ENCODE measurements at regions not wholly inside any gene's neighbourhood (a gene's known extent, or its start where the extent isn't known, plus 50 kb on each side); places are given as distances from the start of the nearest gene placed in this dataset.

- no peak for DNase-seq (ENCODE audit: low read depth)
Measured at GRCh38 chr5:109917154-109917546, 227.4 kb downstream of the MAN2A1 start.

DNA sequence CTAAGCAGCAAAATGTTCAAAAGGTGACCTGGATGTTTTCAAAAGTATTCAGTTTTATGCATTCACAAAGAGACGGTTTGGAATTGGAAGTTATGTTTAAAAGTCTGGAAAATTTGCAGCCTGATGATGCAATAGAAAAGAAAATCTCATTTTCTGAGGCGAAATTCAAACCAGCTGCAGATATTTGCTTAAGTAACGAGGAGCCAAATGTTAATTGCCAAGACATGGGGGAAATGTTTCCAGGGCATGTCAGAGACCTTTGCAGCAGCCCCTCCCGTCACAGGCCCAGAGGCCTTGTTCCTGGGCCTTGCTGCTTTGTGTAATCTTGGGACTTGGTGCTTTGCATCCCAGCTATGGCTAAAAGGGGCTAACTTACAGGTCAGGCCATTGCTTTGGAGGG is 228.2 kb downstream of the MAN2A1 start:
- DNase-seq (ENCODE audit: low read depth) = no peak

- peak; percentile 34 for DNase-seq (ENCODE audit: low read depth)
Measured at GRCh38 chr5:109920736-109921135, 231.0 kb downstream of the MAN2A1 start.

GRCh38 chr5:109921735-109922380 is 232.1 kb downstream of the MAN2A1 start:
- DNase-seq (ENCODE audit: low read depth) = peak; percentile 75

DNA sequence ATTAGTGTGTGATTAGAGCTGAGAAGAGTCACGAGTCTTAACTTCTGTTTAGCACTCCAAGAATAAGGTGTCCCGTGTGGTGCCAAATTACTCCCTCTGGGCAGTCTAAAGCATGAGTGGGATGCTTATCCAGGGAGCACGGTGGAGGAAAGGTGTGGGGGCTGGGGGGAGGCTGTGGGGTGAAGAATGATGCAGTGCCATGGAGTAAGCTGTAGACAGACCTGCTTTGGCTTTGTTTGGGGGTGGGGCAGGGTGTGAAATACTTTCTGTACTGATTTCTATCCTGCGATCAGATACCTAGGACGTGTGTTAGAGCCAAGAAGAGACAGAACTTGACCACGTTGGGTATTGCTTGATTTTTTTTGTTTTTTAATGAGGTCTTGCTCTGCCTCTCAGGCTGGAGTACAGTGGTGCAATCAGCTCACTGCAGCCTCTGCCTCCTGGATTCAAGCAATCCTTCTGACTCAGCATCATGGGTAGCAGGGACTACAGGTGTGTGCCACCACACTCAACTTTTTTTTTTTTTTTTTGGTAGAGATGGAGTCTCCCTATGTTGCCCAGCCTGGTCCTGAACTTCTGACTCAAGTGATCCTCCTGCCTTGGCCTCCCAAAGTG is 232.8 kb downstream of the MAN2A1 start:
- no peak for DNase-seq (ENCODE audit: low read depth)

GRCh38 chr5:109923205-109923604 is 233.5 kb downstream of the MAN2A1 start:
- DNase-seq (ENCODE audit: low read depth) = no peak

DNA sequence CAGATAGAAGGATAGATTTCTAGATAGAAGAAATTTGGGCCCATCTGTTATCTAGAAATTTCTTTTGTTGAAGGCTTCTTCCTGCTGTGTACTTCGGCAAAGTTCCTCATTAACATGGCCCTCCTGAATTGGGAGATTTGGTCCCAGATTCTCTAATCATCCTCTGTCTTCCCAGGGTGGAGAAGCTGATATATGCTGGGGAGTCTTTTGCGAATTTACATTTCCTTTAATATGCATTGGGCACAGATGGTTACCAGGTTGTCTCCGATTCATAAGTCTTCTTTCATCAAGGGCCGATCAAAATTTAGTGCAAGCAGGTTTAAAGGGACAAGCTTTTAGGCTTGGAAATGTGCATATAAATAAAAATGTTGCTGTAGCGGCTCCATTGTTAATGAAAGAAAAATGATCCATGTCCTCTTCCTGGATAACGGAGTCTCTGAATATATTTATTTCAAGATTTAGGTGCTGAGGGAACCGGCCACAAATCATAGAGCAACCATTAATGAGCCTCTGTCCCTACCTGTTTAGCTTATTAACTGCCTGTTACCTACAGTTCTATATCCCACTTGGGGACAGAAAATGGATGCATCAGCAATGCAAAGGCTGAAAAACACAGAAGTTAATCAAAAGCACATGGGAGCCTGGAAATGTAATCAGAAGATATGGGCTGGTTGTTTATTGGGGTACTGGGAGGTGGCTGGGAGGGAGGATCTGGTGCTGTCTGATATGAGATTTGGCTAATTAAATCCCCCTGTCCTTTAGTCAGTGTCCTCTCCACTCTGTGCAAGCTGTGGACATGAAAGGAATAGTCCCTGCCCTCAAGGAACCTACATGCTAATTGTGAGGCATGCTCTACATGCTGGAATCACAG is 234.7 kb downstream of the MAN2A1 start:
- no peak for DNase-seq (ENCODE audit: low read depth)

GRCh38 chr5:109927639-109928038 is 237.9 kb downstream of the MAN2A1 start:
- no peak for DNase-seq (ENCODE audit: low read depth)

GRCh38 chr5:109928046-109928445 is 238.3 kb downstream of the MAN2A1 start:
- DNase-seq (ENCODE audit: low read depth) = no peak

- no peak for DNase-seq (ENCODE audit: low read depth)
Measured at GRCh38 chr5:109928811-109929210, 239.1 kb downstream of the MAN2A1 start.

- DNase-seq (ENCODE audit: low read depth) = peak; percentile 65
Measured at GRCh38 chr5:109929376-109929775, 239.6 kb downstream of the MAN2A1 start.

DNA sequence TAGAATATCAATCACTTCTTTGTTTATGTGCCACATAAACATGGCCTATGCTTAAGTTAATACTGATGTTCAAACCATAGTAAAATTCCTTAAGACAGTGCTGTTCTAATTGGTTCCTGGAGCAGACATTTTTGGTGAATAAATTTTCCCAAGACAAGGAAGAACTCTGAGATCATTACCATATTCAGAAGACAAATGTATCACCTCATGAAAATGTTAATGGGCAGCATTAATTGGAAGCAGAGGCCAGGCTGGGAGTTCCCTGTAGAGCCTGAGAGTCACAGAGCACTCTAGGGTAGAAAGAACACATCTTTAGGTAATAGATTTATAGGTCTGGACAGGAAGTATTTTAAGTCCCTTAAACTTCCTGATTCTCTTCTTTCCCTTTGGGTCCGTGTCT is 240.2 kb downstream of the MAN2A1 start:
- no peak for DNase-seq (ENCODE audit: low read depth)

DNA sequence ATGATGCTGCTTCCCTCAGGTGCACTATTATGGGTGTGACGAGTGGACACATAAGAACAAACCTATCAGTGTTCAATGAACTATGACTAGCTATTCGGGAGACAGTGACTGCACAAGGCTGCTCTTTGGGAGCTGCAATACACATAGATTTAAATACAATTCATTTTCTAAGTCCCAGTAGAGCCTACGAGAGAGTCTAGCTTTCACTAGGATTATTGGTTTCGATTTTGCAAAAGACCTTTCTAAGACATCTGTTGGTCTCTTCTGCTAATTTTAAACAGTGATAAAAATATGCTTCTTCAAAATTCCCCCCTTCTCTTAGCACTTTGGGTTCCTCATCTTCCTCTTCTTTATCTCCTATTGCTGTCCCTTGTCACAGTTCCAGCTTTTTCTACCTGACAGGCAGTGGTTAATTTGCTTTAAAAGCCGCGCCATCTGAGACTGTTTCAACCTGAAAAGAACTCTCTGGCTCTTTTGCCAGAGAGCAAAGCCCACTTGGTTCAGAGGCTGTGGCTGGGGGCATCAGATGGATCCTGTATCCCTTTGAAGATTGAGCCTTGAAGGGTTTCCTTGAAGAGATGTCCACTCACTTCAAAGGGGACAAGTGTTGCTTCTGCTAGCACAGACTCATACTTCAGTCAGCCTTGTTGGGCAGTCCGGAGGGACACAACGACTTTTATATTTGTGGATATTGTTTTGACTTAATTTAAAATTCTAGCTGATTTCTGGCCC is 241.5 kb downstream of the MAN2A1 start:
- DNase-seq (ENCODE audit: low read depth) = no peak

DNA sequence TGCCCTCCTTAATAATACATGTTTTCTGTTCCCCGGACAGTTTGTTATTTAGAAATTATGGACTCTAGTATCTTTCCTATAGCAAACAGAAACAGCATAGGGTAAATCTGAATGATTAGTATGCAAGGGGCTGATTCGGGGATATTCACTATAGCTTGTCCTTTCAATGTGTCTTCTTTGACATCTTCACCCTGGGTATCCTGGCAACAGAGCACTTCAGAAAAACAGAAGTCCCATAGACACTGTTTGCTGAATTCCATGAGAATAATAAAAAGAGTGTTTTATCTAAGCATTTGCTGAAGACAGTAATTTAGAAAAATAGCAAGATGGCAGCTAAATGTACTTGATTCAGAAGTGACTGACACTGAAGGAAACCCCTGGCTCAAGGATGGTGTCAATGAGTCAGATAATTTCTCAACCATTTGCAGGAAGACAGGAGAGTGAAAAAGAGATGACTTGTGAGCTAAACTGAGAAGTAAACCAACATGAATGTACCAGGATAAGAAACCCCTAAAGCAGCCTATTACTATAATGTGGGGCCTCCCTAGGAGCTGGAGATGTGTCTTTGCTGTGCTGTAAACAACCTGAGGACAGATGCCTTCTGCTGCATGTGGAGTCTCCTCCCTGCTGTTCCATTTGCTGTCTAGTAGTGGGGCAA is 246.2 kb downstream of the MAN2A1 start:
- peak; percentile 30 for DNase-seq (ENCODE audit: low read depth)

GRCh38 chr5:109936996-109937395 is 247.3 kb downstream of the MAN2A1 start:
- no peak for DNase-seq (ENCODE audit: low read depth)

GRCh38 chr5:109937951-109938350 is 248.2 kb downstream of the MAN2A1 start:
- DNase-seq (ENCODE audit: low read depth) = no peak

DNA sequence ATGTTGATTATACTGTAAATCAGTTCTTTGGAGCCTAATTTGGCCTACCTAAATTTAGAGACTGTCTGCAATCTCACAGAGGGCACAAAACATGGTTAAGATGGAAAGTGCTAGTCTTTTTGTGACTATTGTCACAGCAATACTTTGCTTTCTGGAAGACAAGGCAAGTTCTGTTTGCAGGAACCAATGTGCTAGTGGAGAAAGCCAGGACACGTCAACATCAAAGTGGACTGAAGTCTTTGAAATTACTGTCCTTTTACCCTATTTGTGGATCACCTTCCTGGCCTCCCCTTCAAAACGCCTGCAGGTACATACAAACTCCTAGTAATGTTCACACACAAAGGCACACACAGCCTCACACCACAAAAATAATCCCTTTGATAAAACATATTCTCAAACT is 248.7 kb downstream of the MAN2A1 start:
- DNase-seq (ENCODE audit: low read depth) = no peak

- peak; percentile 33 for DNase-seq (ENCODE audit: low read depth)
Measured at GRCh38 chr5:109939116-109939682, 249.5 kb downstream of the MAN2A1 start.

GRCh38 chr5:109942646-109943045 is 252.9 kb downstream of the MAN2A1 start:
- DNase-seq (ENCODE audit: low read depth) = no peak

GRCh38 chr5:109943701-109944235 is 254.0 kb downstream of the MAN2A1 start:
- DNase-seq (ENCODE audit: low read depth) = no peak

- DNase-seq (ENCODE audit: low read depth) = no peak
Measured at GRCh38 chr5:109944461-109944860, 254.7 kb downstream of the MAN2A1 start.
